ENCODE measurements at regions not wholly inside any gene's neighbourhood (a gene's known extent, or its start where the extent isn't known, plus 50 kb on each side); places are given as distances from the start of the nearest gene placed in this dataset.
"Not testable (repeated sequence)": the region's sequence is repeated elsewhere in the genome, so short reads cannot be mapped to it uniquely, and the experiment has no call there.

- ChIA-PET CTCF (interaction anchor here (0.9 to 12.4 kb wide), 15 partner anchors 9 to 594 kb away, joined by 3 to 165 read pairs (median 11); partner anchors contain the start of gene TWIST2), POLR2A (no interaction called here)
- DNase-seq (ENCODE audit: low read depth, low spot score), result no peak
- no peak overlapping the region for H3K4me3 ChIP-seq (ENCODE audit: low read depth, low read length)
- TF ChIP-seq, protein P1, sequence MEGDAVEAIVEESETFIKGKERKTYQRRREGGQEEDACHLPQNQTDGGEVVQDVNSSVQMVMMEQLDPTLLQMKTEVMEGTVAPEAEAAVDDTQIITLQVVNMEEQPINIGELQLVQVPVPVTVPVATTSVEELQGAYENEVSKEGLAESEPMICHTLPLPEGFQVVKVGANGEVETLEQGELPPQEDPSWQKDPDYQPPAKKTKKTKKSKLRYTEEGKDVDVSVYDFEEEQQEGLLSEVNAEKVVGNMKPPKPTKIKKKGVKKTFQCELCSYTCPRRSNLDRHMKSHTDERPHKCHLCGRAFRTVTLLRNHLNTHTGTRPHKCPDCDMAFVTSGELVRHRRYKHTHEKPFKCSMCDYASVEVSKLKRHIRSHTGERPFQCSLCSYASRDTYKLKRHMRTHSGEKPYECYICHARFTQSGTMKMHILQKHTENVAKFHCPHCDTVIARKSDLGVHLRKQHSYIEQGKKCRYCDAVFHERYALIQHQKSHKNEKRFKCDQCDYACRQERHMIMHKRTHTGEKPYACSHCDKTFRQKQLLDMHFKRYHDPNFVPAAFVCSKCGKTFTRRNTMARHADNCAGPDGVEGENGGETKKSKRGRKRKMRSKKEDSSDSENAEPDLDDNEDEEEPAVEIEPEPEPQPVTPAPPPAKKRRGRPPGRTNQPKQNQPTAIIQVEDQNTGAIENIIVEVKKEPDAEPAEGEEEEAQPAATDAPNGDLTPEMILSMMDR (IDR thresholded peaks at IDR 0.05; ENCODE audit: insufficient read depth, low read length, missing control alignments), result no peak
These were observed 85.6 kb downstream of the ASB1 start for GRCh38 chr2:238512247-238512867.

GRCh38 chr2:238513346-238513745 lies 86.6 kb downstream of the ASB1 start:
- TF ChIP-seq, protein P1 (IDR thresholded peaks at IDR 0.05; ENCODE audit: insufficient read depth, low read length, missing control alignments), result peak; percentile 54
- POLR2A ChIA-PET, result no interaction called here
- CTCF ChIA-PET, result interaction anchor here (0.6 to 12.4 kb wide), 33 partner anchors 8 to 593 kb away, joined by 3 to 165 read pairs (median 4); partner anchors contain the start of gene TWIST2
- DNase-seq (ENCODE audit: low read depth, low spot score), result no peak
- no peak overlapping the region for H3K4me3 ChIP-seq (ENCODE audit: low read depth, low read length)

- H3K4me3 ChIP-seq (ENCODE audit: low read depth, low read length); DNase-seq (ENCODE audit: low read depth, low spot score); POLR2A ChIA-PET: not testable (repeated sequence)
- CTCF ChIA-PET, result interaction anchor here (0.8 to 12.4 kb wide), 27 partner anchors 8 to 593 kb away, joined by 3 to 165 read pairs (median 4); partner anchors contain the start of gene TWIST2
These were observed 87.3 kb downstream of the ASB1 start for GRCh38 chr2:238514024-238514423.

- POLR2A ChIA-PET, result no interaction called here
- CTCF ChIA-PET, result interaction anchor here (1.7 to 12.4 kb wide), 5 partner anchors 12 to 270 kb away, joined by 4 to 165 read pairs (median 19); no protein-coding TSS in a partner anchor
- no peak for DNase-seq (ENCODE audit: low read depth, low spot score)
- TF ChIP-seq, protein P1 (IDR thresholded peaks at IDR 0.05; ENCODE audit: insufficient read depth, low read length, missing control alignments), result no peak
- no peak overlapping the region for H3K4me3 ChIP-seq (ENCODE audit: low read depth, low read length)
These were observed 88.7 kb downstream of the ASB1 start for GRCh38 chr2:238515377-238515776.

DNA sequence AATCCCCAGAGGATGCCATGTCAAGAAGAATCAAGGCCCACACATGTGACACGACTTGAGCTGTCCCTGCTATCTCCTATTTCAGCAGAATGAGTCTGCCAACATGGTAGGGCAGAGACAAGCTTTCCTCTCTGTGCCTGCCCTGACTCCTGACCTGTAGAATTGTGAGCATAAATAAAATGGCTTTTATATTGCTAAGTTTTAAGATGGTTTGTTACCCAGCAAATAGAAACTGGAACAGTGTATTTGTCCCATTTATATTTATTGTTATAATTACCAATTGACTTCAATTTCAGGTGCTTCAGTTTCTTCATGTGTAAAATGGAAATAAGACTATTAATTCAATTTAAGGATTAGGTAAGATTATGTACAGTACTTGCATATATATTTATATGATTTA lies 90.5 kb downstream of the ASB1 start:
- CTCF ChIA-PET, result interaction anchor here (1.0 to 12.4 kb wide), 6 partner anchors 14 to 590 kb away, joined by 3 to 165 read pairs (median 4); no protein-coding TSS in a partner anchor
- TF ChIP-seq, protein P1 (IDR thresholded peaks at IDR 0.05; ENCODE audit: insufficient read depth, low read length, missing control alignments), result no peak
- DNase-seq (ENCODE audit: low read depth, low spot score), result no peak
- POLR2A ChIA-PET, result no interaction called here
- no peak overlapping the region for H3K4me3 ChIP-seq (ENCODE audit: low read depth, low read length)

DNA sequence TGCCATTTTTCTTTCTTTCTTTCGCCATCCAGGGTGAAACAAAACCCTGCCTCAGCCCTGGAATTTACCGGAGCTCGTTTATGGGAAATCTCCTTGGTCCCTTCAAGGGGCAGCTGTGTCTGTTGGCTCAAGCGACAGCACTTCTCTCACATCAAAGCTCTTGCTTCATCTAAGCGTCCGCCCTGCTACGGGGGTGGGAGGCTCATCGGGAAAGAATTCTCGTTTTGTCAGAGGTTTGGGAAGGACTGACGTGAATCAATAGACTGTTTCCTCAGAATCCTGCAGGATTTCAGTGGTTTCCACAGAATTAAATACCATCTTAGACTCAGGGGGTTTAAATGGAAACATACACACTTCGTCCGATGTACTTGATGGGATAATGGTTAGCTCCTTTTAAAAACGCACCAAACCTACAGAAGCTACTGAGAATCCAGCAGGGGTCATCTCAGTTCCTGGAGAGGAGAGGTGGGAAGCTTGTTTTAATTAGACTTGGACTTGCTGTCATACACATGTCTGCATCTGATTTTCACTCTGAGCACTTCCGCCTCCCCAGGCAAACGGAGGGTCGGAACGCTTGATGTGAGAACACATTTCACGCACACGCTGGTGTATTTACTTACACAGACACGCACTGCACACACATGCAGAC lies 91.6 kb downstream of the ASB1 start:
- POLR2A ChIA-PET, result interaction anchor here (1.0 to 1.5 kb wide), 2 partner anchors 267 to 330 kb away, joined by 4 to 13 read pairs; partner anchors contain the start of gene TWIST2
- TF ChIP-seq, protein P1 (IDR thresholded peaks at IDR 0.05; ENCODE audit: insufficient read depth, low read length, missing control alignments), result no peak
- peak overlapping the region; percentile 35 for H3K4me3 ChIP-seq (ENCODE audit: low read depth, low read length)
- DNase-seq (ENCODE audit: low read depth, low spot score), result peak; percentile 82
- CTCF ChIA-PET, result interaction anchor here (1.0 to 12.4 kb wide), 10 partner anchors 11 to 589 kb away, joined by 3 to 165 read pairs (median 3); no protein-coding TSS in a partner anchor
